ENCODE measurements at regions not wholly inside any gene's neighbourhood (a gene's known extent, or its start where the extent isn't known, plus 50 kb on each side); places are given as distances from the start of the nearest gene placed in this dataset.

DNA sequence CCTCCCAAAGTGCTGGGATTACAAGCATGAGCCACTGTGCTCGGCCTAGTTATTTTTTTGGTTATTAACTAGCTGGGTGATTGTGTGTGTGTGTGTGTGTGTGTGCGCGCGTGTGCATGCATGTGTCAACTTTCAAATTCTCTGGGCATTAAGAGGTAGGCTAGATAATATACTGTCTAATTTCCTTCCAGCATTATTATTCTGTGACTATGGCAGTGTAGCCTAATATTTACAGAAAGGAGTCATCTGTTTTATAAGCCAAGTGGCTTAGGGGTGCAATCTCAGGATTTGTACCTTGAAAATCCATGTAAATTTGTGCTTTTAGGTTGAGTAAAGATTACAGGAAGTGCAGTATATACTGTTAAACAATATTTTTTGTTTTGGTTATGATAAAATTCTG, 85.1 kb upstream of the ZBTB20 start:
- TF ChIP-seq, protein P1, sequence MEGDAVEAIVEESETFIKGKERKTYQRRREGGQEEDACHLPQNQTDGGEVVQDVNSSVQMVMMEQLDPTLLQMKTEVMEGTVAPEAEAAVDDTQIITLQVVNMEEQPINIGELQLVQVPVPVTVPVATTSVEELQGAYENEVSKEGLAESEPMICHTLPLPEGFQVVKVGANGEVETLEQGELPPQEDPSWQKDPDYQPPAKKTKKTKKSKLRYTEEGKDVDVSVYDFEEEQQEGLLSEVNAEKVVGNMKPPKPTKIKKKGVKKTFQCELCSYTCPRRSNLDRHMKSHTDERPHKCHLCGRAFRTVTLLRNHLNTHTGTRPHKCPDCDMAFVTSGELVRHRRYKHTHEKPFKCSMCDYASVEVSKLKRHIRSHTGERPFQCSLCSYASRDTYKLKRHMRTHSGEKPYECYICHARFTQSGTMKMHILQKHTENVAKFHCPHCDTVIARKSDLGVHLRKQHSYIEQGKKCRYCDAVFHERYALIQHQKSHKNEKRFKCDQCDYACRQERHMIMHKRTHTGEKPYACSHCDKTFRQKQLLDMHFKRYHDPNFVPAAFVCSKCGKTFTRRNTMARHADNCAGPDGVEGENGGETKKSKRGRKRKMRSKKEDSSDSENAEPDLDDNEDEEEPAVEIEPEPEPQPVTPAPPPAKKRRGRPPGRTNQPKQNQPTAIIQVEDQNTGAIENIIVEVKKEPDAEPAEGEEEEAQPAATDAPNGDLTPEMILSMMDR (IDR thresholded peaks at IDR 0.05), result no peak
- no peak for TF ChIP-seq POLR2A (IDR thresholded peaks at IDR 0.05)
